ENCODE measurements at regions not wholly inside any gene's neighbourhood (a gene's known extent, or its start where the extent isn't known, plus 50 kb on each side); places are given as distances from the start of the nearest gene placed in this dataset.

DNA sequence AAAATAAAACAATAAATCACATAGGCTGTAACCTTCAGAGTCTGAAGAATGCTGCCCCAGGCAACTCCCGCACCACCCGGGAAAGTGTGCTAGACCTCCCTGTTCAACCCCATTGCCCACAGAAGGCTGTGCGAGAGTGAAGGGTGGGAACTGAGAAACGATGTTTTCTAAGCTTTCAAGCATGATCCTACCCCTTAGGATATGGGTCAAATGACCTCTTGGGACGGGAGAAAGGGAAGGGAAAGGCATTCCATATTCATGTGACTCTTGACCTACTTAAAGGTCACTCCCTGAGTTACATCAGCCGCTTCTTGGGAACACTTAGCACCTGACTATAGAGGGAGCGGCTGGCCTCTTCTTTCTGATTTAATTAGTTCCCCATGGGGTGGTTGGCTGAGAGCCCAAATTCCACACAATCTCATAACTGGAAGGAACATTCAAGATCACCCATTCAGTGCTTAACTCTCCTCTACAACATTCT, 114.7 kb upstream of the SLC24A5 start:
- Mint-ChIP-seq H3K27me3 (ENCODE audit: insufficient read depth, low read depth) (peaks cover 2% of the 10 kb centered on the region), H3K27ac (peak overlapping the region; percentile 21), H3K4me1 (peaks cover 9% of the 10 kb centered on the region), H3K4me3 (no peak overlapping the region), H3K9me3 (peaks cover 5% of the 10 kb centered on the region), H3K36me3 (no peaks in the 10 kb centered on the region)
- TF ChIP-seq EZH2phosphoT487 (IDR thresholded peaks at IDR 0.05), result no peak
- no peak for TF ChIP-seq EZH2 (IDR thresholded peaks at IDR 0.05)
- TF ChIP-seq, protein P1, sequence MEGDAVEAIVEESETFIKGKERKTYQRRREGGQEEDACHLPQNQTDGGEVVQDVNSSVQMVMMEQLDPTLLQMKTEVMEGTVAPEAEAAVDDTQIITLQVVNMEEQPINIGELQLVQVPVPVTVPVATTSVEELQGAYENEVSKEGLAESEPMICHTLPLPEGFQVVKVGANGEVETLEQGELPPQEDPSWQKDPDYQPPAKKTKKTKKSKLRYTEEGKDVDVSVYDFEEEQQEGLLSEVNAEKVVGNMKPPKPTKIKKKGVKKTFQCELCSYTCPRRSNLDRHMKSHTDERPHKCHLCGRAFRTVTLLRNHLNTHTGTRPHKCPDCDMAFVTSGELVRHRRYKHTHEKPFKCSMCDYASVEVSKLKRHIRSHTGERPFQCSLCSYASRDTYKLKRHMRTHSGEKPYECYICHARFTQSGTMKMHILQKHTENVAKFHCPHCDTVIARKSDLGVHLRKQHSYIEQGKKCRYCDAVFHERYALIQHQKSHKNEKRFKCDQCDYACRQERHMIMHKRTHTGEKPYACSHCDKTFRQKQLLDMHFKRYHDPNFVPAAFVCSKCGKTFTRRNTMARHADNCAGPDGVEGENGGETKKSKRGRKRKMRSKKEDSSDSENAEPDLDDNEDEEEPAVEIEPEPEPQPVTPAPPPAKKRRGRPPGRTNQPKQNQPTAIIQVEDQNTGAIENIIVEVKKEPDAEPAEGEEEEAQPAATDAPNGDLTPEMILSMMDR (IDR thresholded peaks at IDR 0.05), result no peak
- DNase-seq (ENCODE audit: low spot score), result no peak
- Histone ChIP-seq H3K4me3 (no peak overlapping the region), H3K36me3 (no peaks in the 10 kb centered on the region), H3K9ac (no peak overlapping the region), H3K27ac (no peak overlapping the region), H3K4me1 (no peaks in the 10 kb centered on the region), H3K4me2 (no peak overlapping the region), H4K20me1 (ENCODE audit: low read depth) (no peaks in the 10 kb centered on the region), H3K79me2 (ENCODE audit: low read depth) (no peaks in the 10 kb centered on the region), H2AFZ (replicated peaks) (no peak overlapping the region), H3K27me3 (no peaks in the 10 kb centered on the region), H3F3A (ENCODE audit: low read depth) (no peaks in the 10 kb centered on the region), H3K9me3 (ENCODE audit: low read depth) (no peaks in the 10 kb centered on the region)

DNA sequence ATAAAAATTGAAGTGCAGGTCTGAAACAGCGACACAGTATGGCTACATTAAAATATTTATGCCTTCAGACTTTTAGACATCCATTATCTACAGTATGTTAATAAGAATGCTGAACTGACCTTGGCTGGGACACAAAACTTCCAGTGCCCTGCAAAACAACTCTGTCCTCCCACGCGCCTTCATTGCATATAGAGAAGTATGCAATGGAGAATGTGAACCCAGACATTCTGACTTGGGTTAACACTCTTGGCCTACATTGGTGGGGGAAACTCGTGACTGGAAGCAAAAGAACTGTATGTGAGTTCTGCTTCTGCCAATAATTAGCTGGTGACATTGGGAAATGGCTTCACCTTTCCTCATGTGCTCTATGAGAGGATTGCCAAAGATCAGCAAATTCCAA, 110.5 kb upstream of the SLC24A5 start:
- H3K9me3 Mint-ChIP-seq, result peaks cover 5% of the 10 kb centered on the region
- no peak overlapping the region for H3K27ac Mint-ChIP-seq
- peaks cover 2% of the 10 kb centered on the region for H3K27me3 Mint-ChIP-seq (ENCODE audit: insufficient read depth, low read depth)
- H3K4me3 Mint-ChIP-seq, result no peak overlapping the region
- Histone ChIP-seq H3K4me2 (no peak overlapping the region), H3K4me3 (no peak overlapping the region), H4K20me1 (ENCODE audit: low read depth) (no peaks in the 10 kb centered on the region), H2AFZ (replicated peaks) (no peak overlapping the region), H3K79me2 (ENCODE audit: low read depth) (no peaks in the 10 kb centered on the region), H3K9me3 (ENCODE audit: low read depth) (no peaks in the 10 kb centered on the region), H3K4me1 (no peaks in the 10 kb centered on the region), H3F3A (ENCODE audit: low read depth) (no peaks in the 10 kb centered on the region), H3K27ac (no peak overlapping the region), H3K9ac (no peak overlapping the region), H3K27me3 (no peaks in the 10 kb centered on the region), H3K36me3 (no peaks in the 10 kb centered on the region)
- peaks cover 9% of the 10 kb centered on the region for H3K4me1 Mint-ChIP-seq
- no peaks in the 10 kb centered on the region for H3K36me3 Mint-ChIP-seq
- DNase-seq (ENCODE audit: low spot score), result no peak
- no peak for TF ChIP-seq EZH2phosphoT487 (IDR thresholded peaks at IDR 0.05)
- TF ChIP-seq, protein P1 (IDR thresholded peaks at IDR 0.05), result no peak
- no peak for TF ChIP-seq EZH2 (IDR thresholded peaks at IDR 0.05)

DNA sequence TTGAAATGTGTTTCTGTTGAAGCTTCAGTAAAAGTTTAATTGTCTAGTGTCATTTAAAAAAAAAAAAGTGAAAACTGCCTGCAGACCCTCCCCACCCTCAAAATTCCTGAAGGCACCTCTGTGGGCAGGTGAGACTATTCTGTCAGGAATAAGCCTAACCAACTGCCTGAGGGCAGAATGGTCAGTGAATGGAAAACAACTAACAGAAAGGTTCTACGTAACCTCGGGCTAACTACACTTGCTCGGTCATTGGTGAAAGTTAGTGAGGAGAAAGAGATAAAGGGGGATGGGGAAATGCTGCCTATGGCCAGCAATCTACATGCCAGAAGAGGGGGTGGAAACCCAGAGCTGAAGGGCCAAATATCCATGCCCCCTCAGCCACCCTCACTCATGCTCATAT, 108.6 kb upstream of the SLC24A5 start:
- no peak overlapping the region for H3K4me3 Mint-ChIP-seq
- H3K27ac Mint-ChIP-seq, result no peak overlapping the region

More for the DNA sequence above, 108.6 kb upstream of the SLC24A5 start:
- H3F3A ChIP-seq (ENCODE audit: low read depth), result no peaks in the 10 kb centered on the region
- no peak for TF ChIP-seq EZH2 (IDR thresholded peaks at IDR 0.05)
- no peak for TF ChIP-seq EZH2phosphoT487 (IDR thresholded peaks at IDR 0.05)
- TF ChIP-seq, protein P1 (IDR thresholded peaks at IDR 0.05), result no peak
- no peaks in the 10 kb centered on the region for H3K27me3 ChIP-seq
- H3K4me1 ChIP-seq, result no peaks in the 10 kb centered on the region
- peaks cover under 1% of the 10 kb centered on the region for H3K27me3 Mint-ChIP-seq (ENCODE audit: insufficient read depth, low read depth)
- no peaks in the 10 kb centered on the region for H4K20me1 ChIP-seq (ENCODE audit: low read depth)
- no peak overlapping the region for H3K27ac ChIP-seq
- no peak for DNase-seq (ENCODE audit: low spot score)
- no peaks in the 10 kb centered on the region for H3K9me3 ChIP-seq (ENCODE audit: low read depth)
- no peak overlapping the region for H3K4me3 ChIP-seq
- no peak overlapping the region for H3K4me2 ChIP-seq
- H3K4me1 Mint-ChIP-seq, result no peaks in the 10 kb centered on the region
- no peaks in the 10 kb centered on the region for H3K36me3 Mint-ChIP-seq
- H3K79me2 ChIP-seq (ENCODE audit: low read depth), result no peaks in the 10 kb centered on the region
- no peaks in the 10 kb centered on the region for H3K36me3 ChIP-seq
- peaks cover 2% of the 10 kb centered on the region for H3K9me3 Mint-ChIP-seq
- no peak overlapping the region for H3K9ac ChIP-seq
- no peak overlapping the region for H2AFZ ChIP-seq (replicated peaks)
